Muscle of arm (tissue), 1 donor: ENCODE measurements at regions not wholly inside any gene's neighbourhood (a gene's known extent, or its start where the extent isn't known, plus 50 kb on each side); places are given as distances from the start of the nearest gene placed in this dataset.

Source experiments
- DNase-seq: peaks from one replicate; pipeline ENCODE4 v3.0.0-alpha.2; 2013

DNA sequence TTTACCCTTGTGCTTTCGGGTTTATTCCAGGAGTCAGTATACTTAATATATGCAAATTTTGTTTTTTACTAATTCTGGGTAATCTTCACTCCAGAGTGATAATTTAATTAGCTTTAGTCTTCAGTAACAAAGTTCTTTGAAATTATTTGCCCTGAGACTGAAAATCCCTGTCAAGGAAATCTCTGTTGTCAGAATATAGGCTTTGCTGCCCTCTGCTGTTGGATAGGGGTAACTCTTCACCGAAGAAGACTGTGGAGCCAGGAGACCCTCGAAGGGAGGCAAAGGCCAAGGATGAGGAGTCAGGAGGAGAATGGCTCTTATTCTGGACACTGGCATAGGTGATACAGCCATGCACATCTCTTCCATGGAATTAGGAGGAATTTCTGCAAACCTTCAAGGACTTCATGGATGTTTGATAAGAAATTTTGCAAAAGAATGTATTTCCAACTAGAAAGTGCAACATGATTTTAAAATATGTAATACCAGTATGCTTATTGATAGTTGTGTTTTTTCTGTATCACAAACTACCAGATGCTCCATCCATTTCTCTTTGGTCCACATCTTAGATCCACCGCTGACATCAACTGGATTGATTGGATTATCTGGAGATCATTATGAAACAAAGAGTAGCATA lies 182.3 kb downstream of the RDH14 start:
- DNase-seq: peak; percentile 47

DNA sequence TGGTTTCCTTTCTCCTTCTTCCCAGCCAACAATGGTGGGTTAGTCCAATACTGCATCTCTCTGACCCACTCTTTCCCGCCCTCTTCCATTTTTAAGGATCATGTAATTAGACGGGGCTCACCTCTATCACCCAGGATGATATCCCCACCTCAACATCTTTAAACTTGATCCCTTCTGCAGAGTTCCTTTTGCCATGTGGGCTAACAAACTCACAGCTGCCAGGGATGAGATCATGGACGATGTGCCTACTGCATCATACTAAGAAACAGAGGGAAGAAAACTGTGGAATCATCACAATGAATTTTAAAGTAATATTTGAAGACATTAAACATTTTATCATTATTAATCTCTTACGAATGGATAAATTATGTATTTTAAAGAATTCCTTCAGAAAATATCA lies 183.5 kb downstream of the RDH14 start:
- no peak for DNase-seq

DNA sequence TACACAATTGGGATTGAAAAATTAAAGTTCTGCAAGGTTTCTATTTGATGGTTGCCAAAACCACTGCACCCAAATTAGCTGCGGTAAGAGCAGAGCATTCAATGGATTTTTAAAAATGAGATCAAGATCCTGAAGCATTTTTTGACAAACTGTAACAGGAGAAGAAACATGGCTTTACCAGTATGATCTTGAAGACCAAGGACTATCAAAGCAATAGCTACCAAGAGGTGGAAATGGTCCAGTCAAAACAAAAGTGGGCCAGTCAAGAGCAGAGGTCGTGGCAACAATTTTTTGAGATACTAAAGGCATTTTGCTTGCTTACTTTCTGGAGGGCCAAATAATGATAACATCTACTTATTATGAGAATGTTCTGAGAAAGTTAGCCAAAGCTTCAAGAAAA lies 186.8 kb downstream of the RDH14 start:
- no peak for DNase-seq

DNA sequence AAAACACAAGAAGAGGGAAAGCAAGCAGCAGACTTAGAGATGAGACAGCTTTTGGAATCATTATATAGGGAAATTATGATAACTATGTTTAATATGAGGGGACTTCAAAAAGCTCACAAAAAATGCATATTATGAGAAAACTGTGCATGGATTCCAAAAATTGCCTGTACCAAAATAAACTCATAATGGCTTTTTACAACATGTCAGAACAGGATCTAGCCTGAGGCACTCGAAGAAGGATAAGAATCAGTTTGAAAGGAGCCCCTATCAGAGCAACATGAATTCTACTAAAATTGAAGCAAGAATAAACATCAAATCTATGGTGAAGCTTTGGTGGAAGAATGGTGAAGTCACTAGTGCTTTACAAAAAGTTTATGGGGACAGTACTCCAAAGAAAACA lies 187.4 kb downstream of the RDH14 start:
- DNase-seq: no peak

DNA sequence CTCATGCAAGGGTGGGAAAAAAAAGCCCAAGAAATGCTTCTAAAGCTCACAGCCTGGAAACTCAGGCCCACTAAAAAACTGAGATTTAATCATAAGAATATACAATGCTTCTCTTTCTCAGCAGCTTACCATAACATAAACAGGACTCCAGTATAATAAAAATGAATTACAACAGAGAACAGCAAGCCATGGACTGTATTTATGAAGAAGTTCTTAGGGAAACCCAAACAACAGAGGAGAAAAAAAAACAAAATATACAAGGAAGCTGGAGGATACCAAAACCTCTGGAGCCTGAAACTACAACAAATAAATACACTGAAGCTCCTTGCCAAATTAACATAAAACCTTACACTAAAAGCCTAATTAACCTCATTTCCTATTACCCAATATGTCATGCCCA lies 187.8 kb downstream of the RDH14 start:
- no peak for DNase-seq

DNA sequence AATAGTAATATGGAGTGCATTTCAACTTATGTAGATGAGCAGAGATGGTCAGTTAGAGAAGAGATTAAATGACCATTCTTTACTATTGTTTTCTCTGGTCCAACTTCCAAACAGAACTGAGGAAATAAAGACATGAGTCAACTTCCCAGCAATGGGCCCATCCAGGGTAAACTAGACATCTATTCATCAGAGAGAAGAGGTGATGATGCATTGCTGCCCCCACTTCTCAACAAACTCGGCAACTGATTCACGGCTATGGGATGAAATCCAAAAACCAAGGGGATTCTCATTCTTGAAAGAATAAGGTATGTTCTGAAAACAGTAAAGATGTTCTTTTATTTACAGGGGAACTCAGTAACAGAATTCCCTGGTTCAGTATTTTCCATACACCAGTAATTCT lies 190.7 kb downstream of the RDH14 start:
- no peak for DNase-seq

DNA sequence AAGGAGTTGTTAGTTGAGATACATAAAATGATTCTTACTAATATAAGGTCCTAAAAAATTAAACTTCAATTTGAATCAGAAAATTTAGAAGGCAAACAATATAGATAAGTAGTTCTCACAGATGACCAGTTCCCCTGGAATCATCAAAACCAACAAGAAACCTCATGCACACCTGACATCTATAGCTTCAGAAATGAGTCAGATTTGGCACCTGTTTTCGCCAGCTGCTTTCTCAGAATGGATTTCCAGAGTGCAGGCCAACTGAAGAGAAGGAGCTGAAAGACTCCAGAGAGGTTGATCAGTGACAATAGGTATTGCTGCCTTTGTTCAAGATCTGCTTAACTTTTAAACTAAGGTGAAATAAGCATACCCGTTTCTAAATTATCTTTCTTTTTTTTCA lies 192.4 kb downstream of the RDH14 start:
- no peak for DNase-seq

DNA sequence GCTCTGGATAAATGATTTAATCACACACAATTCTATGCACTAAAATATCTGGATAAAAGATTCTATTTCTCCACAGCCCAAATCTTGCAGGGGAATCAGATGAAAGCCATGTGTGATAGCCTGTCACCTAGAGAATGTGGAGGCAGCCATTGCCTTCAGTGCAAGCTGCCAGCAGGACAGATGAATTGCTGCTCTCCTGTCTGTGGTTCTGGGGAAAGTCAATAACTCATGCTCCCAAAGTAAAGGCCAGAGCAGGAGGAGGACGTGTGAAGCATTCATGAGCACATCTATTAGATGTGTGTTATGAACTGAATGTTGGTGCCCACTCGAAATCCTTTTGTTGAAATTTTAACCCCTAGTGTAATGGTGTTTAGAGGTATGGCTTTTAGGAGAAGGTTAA lies 195.1 kb downstream of the RDH14 start:
- DNase-seq: no peak

DNA sequence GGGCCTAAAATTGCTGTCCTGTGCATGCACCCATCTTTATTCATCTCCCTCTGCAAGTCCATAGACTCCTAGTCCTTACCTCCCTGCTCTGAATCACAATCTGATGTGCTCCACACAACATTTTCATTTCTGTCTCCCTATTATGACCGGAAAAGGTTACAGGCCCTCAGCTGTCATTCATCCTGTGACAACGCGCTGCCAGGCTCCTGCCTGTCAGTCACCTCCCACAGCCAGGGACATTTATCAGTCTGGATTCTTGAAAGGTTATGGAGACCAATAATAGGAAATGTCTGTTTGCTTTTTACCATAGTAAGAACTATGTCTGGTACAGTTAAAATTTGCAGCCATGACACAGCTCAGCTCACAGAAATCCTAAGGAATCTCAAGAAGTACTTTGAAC lies 197.1 kb downstream of the RDH14 start:
- no peak for DNase-seq

DNA sequence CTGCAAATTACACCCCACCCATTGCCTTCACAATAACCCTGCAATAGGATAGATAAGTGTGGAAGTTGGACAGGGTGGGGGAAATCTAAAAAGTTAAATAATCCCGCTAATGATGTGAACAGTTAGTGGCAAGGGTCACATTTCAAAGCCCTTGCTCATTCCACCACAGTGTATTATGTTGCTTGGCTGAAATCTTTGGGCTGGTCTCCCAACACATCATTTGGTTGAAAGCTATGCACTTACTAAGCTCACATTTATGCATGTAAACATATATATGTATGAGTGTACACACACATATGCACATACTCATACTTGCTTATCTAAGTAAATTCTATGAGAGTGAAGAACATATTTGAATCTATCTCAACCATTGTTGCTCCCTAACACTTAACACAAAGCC lies 197.8 kb downstream of the RDH14 start:
- no peak for DNase-seq

DNA sequence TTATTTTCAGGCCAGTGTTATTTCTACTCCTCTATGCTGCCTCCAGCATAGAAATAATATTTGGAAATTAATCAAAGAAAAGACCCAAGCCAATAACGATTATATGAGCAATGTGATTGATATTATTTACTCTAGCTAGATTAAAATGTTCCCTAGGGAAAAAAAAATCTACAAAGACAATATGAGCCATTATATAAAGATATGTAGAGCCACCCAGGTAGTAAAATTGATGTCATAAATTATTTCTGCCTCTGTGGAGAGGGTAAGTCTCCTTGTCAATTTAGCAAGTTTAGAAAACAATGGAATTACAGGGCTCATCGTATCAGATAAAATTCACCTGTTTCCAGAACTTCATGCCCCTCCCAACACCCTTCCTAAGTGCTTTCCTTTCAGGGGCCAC lies 202.9 kb downstream of the RDH14 start:
- no peak for DNase-seq

DNA sequence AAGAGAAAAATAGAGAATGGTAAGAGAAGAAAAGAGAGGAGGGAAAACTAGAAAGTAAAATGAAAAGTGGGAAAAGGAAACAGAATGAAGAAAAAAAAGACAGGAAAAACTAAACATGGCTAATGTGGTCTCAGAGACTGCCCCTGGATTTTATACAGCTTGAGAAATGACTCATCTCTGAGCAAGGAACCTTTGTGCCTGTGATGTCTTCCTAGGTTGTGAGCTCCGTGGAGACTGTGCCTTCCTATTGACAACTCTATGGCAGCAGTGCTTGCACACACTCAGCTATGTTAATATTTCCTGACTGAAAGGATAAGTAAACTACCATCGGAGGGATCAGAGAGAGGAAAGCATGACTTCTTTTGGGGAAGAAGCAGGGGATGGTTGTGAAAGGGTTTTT lies 203.8 kb downstream of the RDH14 start:
- no peak for DNase-seq

DNA sequence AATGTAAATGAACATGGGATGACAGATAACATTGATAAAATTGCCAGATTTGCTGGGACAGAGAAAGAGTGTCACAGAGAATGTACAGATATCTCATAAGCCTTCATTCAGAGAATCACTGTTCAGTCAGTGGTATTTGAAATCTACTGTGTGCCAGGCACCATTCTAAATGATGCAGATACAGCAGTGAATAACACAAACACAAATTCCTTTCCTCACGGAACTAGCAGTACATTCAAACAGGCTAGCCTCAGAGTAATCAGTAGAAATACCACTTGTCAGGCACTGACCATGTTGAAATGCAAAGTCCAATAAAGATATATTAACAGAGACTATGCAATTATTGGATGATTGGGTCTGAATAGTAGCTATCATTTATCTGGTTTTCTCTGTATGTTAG lies 211.0 kb downstream of the RDH14 start:
- no peak for DNase-seq

DNA sequence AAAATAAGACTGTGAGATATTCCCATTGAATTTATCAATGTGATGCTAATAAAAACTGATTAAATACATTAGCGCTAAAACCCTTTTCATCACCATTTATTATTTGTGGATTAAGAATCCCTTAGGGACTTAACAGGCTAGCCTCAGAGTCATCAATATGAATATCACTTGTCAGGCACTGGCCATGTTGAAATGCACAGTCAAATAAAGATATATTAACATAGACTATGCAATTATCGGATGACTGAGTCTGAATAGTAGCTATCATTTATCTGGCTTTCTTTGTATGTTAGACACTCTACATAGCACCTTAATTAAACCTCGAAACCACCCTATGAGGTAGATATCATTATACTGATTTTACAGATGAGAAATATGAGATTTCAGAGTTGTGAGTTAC lies 213.6 kb downstream of the RDH14 start:
- no peak for DNase-seq

DNA sequence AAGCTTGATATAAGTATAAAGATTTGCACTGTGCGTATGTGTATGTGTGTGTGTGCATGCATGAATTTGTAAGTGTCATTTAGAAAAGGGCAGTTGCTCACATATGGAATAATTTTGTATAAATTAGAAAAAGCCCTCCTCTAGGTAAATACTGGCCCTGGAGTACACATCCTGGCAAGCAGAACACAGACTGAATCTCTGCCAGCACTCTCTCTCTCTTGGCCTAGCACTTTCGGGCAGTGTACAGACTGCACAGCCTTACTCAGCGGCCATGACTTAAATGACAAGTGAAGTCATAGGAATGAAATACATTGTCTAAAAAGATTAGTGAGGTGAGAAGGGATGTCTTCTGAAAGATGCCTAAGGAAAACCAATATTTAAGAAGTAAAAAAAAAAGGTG lies 214.1 kb downstream of the RDH14 start:
- peak; percentile 3 for DNase-seq

DNA sequence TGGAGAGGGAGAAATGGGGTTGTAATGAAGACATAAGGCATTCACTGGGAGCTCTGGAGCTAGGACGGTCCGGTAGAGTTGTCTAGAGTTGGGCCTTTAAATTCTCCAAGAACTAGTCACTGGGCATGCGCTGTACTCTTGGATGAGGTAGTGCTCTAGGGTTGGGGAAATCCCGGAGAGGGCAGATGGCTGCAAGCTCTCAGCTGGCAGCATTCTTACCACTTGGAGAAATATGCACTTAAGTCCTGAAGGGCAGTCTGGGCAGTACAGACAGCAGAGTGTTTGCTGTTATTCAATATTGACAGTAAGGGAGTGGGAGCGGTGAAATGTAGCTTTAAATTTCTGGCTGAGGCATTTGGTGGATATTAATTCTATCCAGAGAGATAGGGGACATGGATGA lies 214.6 kb downstream of the RDH14 start:
- DNase-seq: no peak

DNA sequence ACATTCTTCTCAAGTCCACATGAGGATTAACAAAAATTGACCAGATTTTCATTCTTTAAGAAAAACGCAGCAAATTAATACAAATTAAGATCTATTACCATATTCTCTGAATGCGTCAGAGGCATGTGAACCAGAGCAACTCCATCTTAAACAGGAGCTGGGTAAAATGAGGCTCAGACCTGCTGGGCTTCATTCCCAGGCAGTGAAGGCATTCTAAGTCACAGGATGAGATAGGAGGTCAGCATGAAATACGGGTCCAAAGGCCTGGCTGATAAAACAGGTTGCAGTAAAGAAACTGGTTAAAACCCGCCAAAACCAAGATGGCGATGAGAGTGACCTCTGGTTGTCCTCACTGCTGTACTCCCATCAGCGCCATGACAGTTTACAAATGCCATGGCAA lies 217.6 kb downstream of the RDH14 start:
- DNase-seq: no peak

DNA sequence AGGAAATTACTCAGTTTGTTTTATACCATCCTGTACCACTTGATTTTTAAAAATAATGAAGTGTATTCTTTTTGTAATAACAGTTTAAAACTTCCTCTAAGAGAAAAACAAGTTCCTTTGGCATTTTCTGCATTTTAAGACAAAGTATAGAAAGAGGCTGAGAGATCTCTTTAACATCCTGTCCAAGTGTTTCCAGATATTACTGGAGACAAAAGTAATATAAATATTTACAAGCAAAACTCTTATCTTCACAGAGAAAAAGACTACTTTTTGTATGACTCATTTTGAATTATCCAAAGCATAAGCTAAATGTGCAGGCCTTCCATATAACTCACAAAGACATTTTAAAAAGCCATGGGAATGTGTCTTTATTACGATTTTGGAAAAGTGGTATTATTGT lies 221.1 kb downstream of the RDH14 start:
- DNase-seq: no peak

DNA sequence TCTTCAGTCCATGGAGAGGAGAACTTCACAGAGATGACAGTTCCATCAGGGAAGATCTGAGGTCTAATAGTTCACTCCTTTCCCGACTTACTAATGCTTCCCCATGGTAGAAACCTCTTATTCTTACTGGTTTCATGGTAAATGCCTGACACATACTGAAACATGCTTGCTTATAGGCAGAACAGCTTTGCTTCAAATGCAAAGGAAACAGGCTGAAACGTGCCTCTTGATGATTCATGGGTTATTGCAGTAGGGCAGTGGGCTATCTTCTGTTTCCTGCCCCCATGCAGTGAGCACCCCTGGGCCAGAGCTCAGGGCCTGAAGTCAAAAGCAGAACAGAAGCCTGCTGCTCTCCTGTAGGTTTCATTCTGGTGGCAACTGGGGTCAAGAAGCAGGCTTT lies 223.5 kb downstream of the RDH14 start:
- no peak for DNase-seq

DNA sequence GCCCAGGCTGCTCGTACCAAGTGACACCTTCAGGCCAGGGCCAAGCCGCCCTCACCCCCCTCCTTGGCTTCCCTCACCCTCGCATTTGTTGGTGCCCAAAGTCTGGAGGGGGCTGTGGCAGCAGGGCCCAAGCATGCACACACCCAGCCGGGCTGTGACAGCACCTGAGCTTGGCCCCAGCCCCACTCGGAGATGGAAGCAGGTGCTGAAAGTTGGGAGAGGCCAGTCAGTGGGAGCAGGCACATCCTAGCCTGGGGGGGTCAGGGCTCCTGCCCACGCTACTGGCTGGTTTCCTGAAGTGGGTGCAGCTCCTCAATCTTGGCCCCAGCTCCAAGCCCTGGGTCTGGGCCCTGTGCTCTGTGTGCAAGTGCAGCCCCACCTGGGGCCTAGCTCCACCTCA lies 228.0 kb downstream of the RDH14 start:
- DNase-seq: no peak

DNA sequence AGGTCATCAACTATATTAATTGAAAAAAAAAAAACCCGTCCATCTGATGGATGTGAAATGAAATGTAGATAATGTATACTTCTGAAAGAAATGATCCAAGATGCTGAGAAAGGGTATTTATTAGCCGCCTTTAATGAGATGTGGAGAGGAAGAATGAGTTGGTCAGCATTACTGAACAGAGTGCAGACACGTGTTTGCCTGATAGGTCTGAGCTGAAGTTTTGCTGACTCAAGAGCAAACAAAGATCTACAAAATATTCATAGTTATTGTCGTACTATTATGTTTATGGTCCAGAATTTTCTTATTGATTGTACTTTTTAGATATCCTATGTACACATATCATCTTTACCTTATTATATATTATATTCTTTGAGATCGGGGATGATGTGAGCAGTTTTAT lies 235.3 kb downstream of the RDH14 start:
- no peak for DNase-seq

DNA sequence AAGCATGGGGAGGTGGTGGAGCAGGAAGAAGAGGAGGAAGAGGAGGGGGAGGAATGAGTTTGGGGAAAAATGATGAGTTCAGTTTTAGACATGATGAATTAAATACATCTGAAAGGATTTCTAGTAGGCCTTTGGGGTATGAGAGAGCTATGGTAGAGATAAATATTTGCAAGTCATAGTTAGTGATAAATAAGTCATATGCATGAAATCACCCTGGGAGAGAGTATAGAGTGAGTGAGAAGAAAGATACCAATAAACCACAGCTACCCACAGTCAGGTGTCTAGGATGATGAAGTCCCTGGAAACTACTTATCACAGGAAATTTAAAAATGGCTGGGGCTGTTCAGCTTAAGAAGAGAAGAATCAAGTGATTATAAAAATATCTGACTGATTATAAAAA lies 240.5 kb downstream of the RDH14 start:
- no peak for DNase-seq

DNA sequence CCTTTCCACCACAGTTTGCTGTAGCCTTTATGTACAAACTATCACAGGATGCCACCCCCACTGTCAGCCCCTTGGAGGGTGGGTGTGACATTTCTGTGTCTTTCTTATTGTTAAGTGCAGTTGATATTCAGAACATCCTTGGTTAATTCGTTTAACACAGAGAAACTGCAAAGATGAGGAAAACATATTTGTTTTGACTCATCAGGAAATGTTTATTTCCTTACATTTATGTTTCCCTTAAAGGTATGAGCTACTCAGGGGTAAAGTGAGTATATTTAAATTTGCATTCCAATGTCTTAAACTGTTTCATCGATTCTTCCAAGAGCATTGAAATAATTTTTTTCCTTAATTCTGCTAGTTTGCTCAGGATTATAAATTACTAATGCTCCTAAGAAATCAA lies 243.4 kb downstream of the RDH14 start:
- DNase-seq: no peak

DNA sequence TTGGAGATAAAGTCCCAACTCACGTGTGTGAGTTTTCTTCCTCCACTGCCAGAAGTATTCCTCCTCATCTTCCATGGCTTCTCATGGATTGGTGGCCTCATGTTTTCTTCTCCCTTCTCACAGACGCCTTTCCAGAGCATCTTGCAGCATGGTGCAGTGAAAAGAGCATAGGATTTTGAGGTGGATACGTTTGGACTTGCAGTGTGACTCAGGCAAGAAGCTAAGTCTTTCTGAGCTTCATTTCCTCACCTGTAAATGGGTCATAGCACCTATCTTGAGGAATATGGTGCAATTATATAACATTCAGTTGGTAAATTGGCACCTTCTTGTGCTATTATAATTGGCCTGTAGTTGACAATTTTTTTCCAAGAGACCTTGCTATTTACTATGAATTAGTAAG lies 247.6 kb downstream of the RDH14 start:
- DNase-seq: no peak
